ENCODE measurements at regions not wholly inside any gene's neighbourhood (a gene's known extent, or its start where the extent isn't known, plus 50 kb on each side); places are given as distances from the start of the nearest gene placed in this dataset.

DNA sequence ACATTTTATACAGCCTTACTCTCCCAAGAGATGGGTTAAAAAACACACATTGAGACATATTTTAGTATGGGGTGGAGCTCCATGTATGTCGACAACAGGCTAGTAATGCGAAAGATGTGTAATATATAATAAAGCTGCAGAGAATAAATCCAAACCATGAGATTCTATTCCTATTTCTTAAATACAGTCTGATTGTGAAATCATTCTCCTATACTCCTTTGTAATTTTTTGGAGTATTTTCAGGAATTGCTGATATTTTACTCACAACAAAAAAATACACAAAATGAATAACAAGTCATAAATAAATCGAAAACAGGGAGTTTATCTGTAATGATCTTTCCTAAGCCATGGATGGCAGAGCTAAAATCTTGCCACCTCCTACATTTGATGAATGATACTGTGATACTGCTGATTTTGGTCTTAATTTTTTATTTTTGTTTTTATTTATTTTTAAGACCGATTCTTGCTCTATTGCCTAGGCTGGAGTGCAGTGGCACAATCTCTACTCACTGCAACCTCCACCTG is 173.5 kb upstream of the KLF6 start:
- TF ChIP-seq POLR2A (IDR thresholded peaks at IDR 0.05; ENCODE audit: low read depth, low read length) (no peak), POLR2AphosphoS5 (IDR thresholded peaks at IDR 0.05; ENCODE audit: low read depth, low read length) (no peak), TAF1 (IDR thresholded peaks at IDR 0.05; ENCODE audit: borderline replicate concordance, low read depth, low read length) (no peak)

Measured in GM12892 (cell line).